Left ventricle myocardium inferior (tissue), 1 donor: ENCODE measurements at regions not wholly inside any gene's neighbourhood (a gene's known extent, or its start where the extent isn't known, plus 50 kb on each side); places are given as distances from the start of the nearest gene placed in this dataset.
A peak's percentile ranks its signal among the peaks of the same experiment; 100 is the strongest.

Experiments
- DNase-seq: peaks from one replicate; pipeline ENCODE4 v3.0.0-alpha.2; 2020
- H3K27ac ChIP-seq: fragments of 200-600 bp; replicated peaks from 2 replicates; pipeline ENCODE4 v1.8.0; 2021
- H3K27me3 ChIP-seq: fragments of 200-600 bp; 2 replicates; pipeline ENCODE4 v1.8.0; 2021; ENCODE audit warnings: low read depth
- H3K36me3 ChIP-seq: fragments of 200-600 bp; 2 replicates; pipeline ENCODE4 v1.8.0; 2021
- H3K4me1 ChIP-seq: fragments of 200-600 bp; 2 replicates; pipeline ENCODE4 v1.8.0; 2021
- H3K4me3 ChIP-seq: fragments of 200-600 bp; 2 replicates; pipeline ENCODE4 v1.8.0; 2021; ENCODE audit warnings: mild to moderate bottlenecking, moderate library complexity
- H3K9me3 ChIP-seq: fragments of 200-600 bp; replicated peaks from 2 replicates; pipeline ENCODE4 v1.8.0; 2021
- CTCF ChIP-seq: fragments of 200-600 bp; IDR thresholded peaks from 2 replicates; pipeline ENCODE4 v1.8.0; 2021; ENCODE audit warnings: antibody characterized with exemption, mild to moderate bottlenecking, borderline replicate concordance
- intact Hi-C: fragments of 100-400 bp; cut with micrococcal nuclease; formaldehyde crosslinking; loops from one replicate; pipeline ENCODE4 v1.11.0; 2022
- donor health status: DM: no; HTN: yes; CAD: no; lungs with severe emphysema.

GRCh38 chr2:168375195-168375798 is 80.8 kb upstream of the CERS6 start:
- intact Hi-C loops = no loop called here
- H3K27me3 ChIP-seq = no peaks in the 10 kb centered on the region
- no peak overlapping the region for H3K4me3 ChIP-seq
- peak; percentile 36 for TF ChIP-seq CTCF
- peaks cover 33% of the 10 kb centered on the region for H3K9me3 ChIP-seq
- H3K27ac ChIP-seq = no peak overlapping the region
- no peaks in the 10 kb centered on the region for H3K36me3 ChIP-seq
- no peak for DNase-seq
- H3K4me1 ChIP-seq = no peaks in the 10 kb centered on the region

GRCh38 chr2:168378960-168379669 is 77.0 kb upstream of the CERS6 start:
- DNase-seq = no peak
- Histone ChIP-seq H3K4me1 (no peaks in the 10 kb centered on the region), H3K27ac (no peak overlapping the region), H3K9me3 (peaks cover 17% of the 10 kb centered on the region), H3K4me3 (no peak overlapping the region), H3K36me3 (no peaks in the 10 kb centered on the region), H3K27me3 (no peaks in the 10 kb centered on the region)
- intact Hi-C loops = no loop called here
- no peak for TF ChIP-seq CTCF

GRCh38 chr2:168380500-168380899 is 75.6 kb upstream of the CERS6 start:
- intact Hi-C loops = no loop called here
- no peak for DNase-seq
- H3K36me3 ChIP-seq = no peaks in the 10 kb centered on the region
- TF ChIP-seq CTCF = no peak
- H3K4me1 ChIP-seq = no peaks in the 10 kb centered on the region
- no peak overlapping the region for H3K4me3 ChIP-seq
- H3K27ac ChIP-seq = no peak overlapping the region
- H3K9me3 ChIP-seq = peaks cover 15% of the 10 kb centered on the region
- H3K27me3 ChIP-seq = no peaks in the 10 kb centered on the region

GRCh38 chr2:168392024-168392423 is 64.0 kb upstream of the CERS6 start:
- no peaks in the 10 kb centered on the region for H3K27me3 ChIP-seq
- H3K4me3 ChIP-seq = no peak overlapping the region
- no peak overlapping the region for H3K27ac ChIP-seq
- DNase-seq = no peak
- TF ChIP-seq CTCF = no peak
- intact Hi-C loops = no loop called here
- no peaks in the 10 kb centered on the region for H3K4me1 ChIP-seq
- peaks cover 4% of the 10 kb centered on the region for H3K9me3 ChIP-seq
- H3K36me3 ChIP-seq = no peaks in the 10 kb centered on the region

DNA sequence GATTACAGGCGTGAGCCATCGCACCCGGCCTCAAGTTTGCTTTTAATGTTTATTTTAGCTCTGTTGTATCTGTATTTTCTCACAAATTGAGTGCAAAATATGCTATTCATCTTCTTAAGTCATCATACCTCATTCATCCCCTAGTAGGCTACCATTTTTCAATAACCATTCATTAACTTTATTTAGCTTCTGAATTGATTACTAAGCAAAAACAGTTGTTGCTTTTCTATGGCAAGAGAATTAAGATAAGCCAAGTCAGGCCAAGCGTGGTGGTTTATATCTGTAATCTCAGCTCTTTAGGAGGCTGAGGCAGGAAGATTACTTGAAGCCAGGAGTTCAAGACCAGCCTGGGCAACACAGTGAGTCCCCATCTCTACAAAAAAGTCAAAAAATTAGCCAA is 63.3 kb upstream of the CERS6 start:
- intact Hi-C loops = no loop called here
- TF ChIP-seq CTCF = no peak
- no peaks in the 10 kb centered on the region for H3K36me3 ChIP-seq

More for the DNA sequence above, 63.3 kb upstream of the CERS6 start:
- peaks cover 4% of the 10 kb centered on the region for H3K9me3 ChIP-seq
- no peaks in the 10 kb centered on the region for H3K4me1 ChIP-seq
- H3K27ac ChIP-seq = no peak overlapping the region
- no peak overlapping the region for H3K4me3 ChIP-seq
- DNase-seq = no peak
- no peaks in the 10 kb centered on the region for H3K27me3 ChIP-seq
